ENCODE measurements at regions not wholly inside any gene's neighbourhood (a gene's known extent, or its start where the extent isn't known, plus 50 kb on each side); places are given as distances from the start of the nearest gene placed in this dataset.
"Not testable (repeated sequence)": the region's sequence is repeated elsewhere in the genome, so short reads cannot be mapped to it uniquely, and the experiment has no call there.

DNA sequence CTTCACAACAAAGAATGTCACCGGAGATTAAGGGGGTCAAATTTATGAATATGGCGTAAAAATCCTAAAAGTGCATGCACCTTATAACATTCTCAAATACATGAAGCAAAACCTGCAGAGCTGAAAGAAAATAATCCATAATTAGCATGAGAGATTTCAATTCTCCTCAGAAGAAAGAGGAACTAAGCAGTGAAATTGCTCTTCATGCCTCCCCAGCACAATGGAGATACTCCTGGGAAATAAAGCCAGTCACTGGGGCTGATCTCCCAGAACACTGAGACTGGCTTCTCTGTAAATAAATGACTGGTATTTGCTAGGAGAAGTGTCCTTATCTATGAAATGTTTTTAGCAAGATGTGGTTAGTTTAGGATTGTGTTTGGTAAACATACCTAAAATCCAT, 68.1 kb downstream of the GOLGA6L6 start:
- DNase-seq = not testable (repeated sequence)

DNA sequence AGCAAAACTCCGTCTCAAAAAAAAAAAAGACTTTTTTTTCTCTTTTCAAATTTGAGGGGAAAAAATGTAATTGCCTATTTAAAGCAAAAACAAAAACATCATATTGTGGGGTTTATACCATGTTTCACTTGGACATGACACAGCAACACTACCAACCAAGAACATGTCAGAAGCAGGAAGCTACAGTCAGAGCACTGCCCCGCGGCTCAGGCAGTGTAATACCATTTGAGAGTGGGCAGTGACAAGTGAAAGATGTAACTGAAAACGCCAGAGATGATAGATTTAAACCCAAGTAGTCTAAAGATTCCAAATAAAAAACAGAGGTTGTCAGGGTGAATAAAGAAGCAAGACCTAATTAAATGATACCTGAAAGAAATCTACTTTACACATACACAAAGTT, 68.6 kb downstream of the GOLGA6L6 start:
- DNase-seq = not testable (repeated sequence)

GRCh38 chr15:20470810-20471209, 70.8 kb downstream of the GOLGA6L6 start:
- DNase-seq = not testable (repeated sequence)

DNA sequence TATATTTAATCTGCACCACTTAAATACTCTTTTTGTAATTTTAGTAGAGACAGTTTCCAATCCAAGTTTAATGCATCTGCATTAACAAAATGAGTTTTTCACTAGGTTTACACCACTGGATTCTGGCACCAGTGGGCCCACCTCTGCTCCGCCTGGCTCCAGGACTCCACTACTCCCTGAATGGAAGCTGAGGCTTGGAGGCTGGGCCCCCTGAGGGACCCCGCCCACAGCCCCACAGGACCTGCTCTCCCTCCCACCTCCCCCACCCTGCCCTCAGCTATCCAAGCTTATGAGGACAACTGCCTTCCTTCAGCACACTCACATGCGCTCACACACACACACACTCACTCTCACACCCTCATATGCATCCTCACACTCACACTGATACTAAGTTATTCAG, 100.5 kb downstream of the GOLGA6L6 start:
- not testable (repeated sequence) for DNase-seq

GRCh38 chr15:20440390-20440789, 101.2 kb downstream of the GOLGA6L6 start:
- not testable (repeated sequence) for DNase-seq

GRCh38 chr15:20439111-20439510, 102.5 kb downstream of the GOLGA6L6 start:
- not testable (repeated sequence) for DNase-seq

GRCh38 chr15:20438255-20438654, 103.3 kb downstream of the GOLGA6L6 start:
- DNase-seq = not testable (repeated sequence)

- DNase-seq = not testable (repeated sequence)
These were observed 108.1 kb downstream of the GOLGA6L6 start for GRCh38 chr15:20433468-20433867.

DNA sequence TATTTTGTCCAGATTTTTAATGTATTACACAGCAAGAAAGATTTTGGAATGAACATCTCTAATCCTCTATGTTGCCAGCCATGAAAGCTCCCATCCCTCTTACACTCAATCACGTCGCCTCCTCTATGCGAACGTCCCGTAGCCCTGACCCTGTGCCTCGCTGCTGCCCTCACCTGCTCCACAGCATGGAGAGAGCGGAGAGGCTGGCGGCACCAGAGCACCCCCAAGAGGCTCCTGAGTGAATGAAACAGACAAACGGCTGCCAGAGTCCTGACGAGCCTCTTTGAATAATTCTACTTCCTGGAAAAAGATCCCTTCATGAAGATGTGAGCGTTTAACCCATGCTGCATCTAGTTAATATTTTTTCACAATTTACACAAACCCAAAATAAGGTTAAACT, 111.1 kb downstream of the GOLGA6L6 start:
- DNase-seq = not testable (repeated sequence)

DNA sequence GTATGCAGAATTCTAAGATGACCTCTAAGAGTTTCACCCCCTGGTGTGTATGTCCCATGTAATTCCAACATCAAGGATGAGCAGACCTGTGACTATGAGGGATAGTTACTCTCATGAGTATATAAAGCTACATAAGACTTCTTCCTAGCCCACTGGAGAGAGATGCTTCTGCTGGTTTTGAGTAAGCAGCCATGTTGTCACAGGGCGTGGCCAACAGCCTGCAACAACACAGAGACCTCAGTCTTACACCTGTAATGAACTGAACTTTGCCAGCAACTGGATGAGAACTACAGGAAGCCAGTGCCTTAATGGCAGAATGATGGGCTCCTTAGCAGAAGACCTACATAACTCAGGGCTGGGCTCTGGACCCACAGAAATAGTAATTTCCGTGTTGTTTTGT, 120.9 kb downstream of the GOLGA6L6 start:
- DNase-seq = not testable (repeated sequence)

DNA sequence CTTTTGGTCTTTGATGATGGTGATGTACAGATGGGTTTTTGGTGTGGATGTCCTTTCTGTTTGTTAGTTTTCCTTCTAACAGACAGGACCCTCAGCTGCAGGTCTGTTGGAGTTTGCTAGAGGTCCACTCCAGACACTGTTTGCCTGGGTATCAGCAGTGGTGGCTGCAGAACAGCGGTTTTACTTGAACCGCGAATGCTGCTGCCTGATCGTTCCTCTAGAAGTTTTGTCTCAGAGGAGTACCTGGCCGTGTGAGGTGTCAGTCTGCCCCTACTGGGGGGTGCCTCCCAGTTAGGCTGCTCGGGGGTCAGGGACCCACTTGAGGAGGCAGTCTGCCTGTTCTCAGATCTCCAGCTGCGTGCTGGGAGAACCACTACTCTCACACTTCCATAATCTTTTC, 125.0 kb downstream of the GOLGA6L6 start:
- DNase-seq = not testable (repeated sequence)

- not testable (repeated sequence) for DNase-seq
These were observed 131.9 kb downstream of the GOLGA6L6 start for GRCh38 chr15:20409667-20410198.

- DNase-seq = no peak
These were observed 132.4 kb downstream of the GOLGA6L6 start for GRCh38 chr15:20409247-20409646.

GRCh38 chr15:20407553-20407952, 134.0 kb downstream of the GOLGA6L6 start:
- DNase-seq = no peak

DNA sequence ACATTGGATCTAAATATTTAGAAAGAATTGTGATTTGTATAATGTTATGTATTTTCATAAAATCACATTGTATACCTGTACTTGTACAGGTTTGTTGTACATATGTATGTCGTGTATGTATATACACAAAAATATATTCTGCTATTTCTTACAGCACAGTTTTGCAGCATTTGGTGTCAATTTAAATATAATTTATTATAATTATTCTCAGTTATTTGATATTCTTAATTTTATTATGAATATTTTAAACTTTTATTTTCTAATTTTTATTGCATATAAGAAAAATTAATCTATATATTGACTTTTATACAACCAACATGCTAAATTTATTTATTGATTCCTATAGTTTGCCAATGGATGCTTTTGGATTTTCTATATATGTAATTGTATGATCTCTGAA, 137.0 kb downstream of the GOLGA6L6 start:
- not testable (repeated sequence) for DNase-seq

GRCh38 chr15:20402586-20402985, 139.0 kb downstream of the GOLGA6L6 start:
- not testable (repeated sequence) for DNase-seq

DNA sequence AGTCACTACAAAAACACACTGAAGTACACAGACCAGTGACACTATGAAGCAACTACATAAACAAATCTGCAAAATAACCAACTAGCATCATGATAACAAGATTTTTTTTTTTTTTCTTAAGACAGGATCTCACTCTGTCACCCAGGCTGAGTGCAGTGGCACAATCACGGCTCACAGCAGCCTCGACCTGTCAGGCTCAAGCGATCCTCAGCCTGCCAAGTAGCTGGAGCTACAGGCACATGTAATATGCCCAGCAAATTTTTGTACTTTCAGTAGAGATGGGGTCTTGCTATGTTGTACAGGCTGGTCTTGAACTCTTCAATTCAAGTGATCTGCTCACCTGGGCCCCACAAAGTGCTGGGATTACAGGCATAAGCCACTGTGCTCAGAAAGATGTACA, 140.5 kb downstream of the GOLGA6L6 start:
- DNase-seq = not testable (repeated sequence)

GRCh38 chr15:20398680-20399079, 142.9 kb downstream of the GOLGA6L6 start:
- DNase-seq = not testable (repeated sequence)

DNA sequence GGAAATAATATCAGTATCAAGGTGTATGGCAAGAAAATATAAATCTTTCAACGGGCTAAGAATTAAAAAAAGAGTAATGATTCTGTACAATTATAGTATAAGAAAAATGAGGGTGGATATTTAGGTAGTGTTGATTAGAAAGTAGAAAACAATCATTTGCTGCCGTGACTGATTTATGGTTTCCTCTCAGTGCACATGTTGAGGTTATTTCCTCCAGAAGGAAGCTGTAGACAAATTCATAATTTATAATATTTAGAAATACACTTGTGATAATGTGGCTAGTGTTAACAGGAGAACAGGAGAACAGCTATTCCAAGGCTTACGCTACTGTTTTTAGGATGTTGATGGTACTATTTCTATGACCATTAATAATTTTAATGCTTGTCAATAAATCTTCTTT, 153.4 kb downstream of the GOLGA6L6 start:
- not testable (repeated sequence) for DNase-seq

DNA sequence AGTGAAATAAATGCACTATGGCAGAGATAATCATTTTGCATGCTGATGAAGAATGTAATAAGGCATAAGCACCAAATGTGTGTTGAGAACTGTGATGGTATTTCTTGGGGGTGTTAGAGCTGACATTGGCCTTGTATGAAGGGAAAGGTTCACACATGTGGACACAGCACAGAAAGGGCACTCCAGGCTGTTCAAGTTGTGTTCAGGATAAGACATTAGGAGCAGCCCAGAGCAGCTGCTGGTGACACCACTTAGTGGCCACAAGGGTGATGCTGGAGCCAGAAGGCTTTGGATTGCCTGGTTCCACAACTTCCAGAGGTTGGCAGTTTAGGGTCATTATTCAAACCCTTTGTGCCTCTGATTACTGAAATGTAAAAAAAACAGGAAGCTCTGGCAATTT, 155.4 kb downstream of the GOLGA6L6 start:
- DNase-seq = no peak

DNA sequence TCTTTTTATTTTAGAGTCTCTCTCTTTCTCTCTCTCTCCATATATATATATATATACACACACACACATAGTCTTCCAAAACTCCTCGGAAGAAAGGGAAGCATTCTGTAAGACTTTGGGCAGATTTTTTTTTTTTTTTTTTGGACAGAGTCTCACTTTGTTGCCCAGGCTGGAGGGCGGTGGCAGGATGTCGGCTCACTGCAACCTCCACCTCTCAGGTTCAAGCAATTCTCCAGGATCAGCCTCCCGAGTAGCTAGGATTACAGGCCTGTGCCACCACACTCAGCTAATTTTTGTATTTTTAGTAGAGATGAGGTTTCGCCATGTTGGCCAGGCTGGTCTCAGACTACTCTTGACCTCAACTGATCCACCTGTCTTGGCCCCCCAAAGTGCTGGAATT, 161.4 kb downstream of the GOLGA6L6 start:
- not testable (repeated sequence) for DNase-seq

GRCh38 chr15:20376872-20377271, 164.7 kb downstream of the GOLGA6L6 start:
- no peak for DNase-seq

GRCh38 chr15:20372416-20372815, 169.2 kb downstream of the GOLGA6L6 start:
- DNase-seq = not testable (repeated sequence)

DNA sequence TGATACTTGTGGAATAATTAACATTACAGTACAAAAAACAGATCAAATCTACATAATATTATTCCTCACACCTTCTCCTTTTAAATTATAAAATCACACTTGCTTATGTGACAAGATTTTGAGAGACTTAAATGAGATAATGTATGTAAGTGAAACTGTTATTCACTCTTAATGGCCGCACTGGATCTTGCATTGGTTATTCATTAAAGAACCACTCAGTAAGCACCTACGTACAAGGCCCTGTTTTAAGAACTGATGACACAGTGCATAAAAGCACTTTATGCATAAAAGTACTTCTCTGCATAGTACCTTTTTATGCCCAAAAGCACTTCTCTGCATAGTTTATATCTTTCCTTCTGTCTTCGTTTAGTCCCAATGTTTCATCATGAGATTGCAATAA, 172.1 kb downstream of the GOLGA6L6 start:
- no peak for DNase-seq

DNA sequence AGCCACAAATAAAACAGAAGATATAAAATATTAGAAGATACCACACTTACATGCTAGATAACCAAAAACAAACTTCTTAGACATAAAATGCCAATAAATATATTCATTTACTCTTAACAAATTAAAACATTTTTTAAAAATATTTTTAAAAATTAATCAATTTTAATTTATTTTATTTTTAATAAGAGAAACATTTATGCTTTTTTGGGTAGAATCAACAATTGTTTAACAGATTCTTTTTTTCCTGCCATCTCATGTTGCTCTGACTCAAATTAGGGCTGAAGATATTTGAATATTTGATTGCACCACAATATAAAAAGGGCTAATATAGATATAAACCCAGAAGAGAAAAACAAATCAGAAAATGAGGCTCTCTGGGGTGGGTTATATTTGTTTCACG, 172.6 kb downstream of the GOLGA6L6 start:
- DNase-seq = no peak
